AG09309 (cell line): ENCODE measurements at regions not wholly inside any gene's neighbourhood (a gene's known extent, or its start where the extent isn't known, plus 50 kb on each side); places are given as distances from the start of the nearest gene placed in this dataset.

Experiments used
- DNase-seq: peaks from one replicate; pipeline ENCODE4 v3.0.0-alpha.2; 2010; ENCODE audit warnings: low read depth
- H3K4me3 ChIP-seq: 2 replicates; pipeline ENCODE4 v1.5.1; 2011; ENCODE audit warnings: mild to moderate bottlenecking, low read depth, low read length, moderate library complexity; ENCODE audit not compliant: control insufficient read depth
- TF ChIP-seq, protein P1 (sequence below): IDR thresholded peaks from 2 replicates; pipeline ENCODE4 v1.5.1; 2011; ENCODE audit warnings: mild to moderate bottlenecking, low read depth, low read length, inconsistent platforms; ENCODE audit not compliant: insufficient read depth, control insufficient read depth; ENCODE audit errors: missing control alignments

GRCh38 chr1:58076258-58076657, 470.3 kb downstream of the OMA1 start:
- TF ChIP-seq, protein P1, sequence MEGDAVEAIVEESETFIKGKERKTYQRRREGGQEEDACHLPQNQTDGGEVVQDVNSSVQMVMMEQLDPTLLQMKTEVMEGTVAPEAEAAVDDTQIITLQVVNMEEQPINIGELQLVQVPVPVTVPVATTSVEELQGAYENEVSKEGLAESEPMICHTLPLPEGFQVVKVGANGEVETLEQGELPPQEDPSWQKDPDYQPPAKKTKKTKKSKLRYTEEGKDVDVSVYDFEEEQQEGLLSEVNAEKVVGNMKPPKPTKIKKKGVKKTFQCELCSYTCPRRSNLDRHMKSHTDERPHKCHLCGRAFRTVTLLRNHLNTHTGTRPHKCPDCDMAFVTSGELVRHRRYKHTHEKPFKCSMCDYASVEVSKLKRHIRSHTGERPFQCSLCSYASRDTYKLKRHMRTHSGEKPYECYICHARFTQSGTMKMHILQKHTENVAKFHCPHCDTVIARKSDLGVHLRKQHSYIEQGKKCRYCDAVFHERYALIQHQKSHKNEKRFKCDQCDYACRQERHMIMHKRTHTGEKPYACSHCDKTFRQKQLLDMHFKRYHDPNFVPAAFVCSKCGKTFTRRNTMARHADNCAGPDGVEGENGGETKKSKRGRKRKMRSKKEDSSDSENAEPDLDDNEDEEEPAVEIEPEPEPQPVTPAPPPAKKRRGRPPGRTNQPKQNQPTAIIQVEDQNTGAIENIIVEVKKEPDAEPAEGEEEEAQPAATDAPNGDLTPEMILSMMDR: no peak
- no peak for DNase-seq
- no peak overlapping the region for H3K4me3 ChIP-seq

GRCh38 chr1:58075188-58075578, 471.3 kb downstream of the OMA1 start:
- no peak overlapping the region for H3K4me3 ChIP-seq
- TF ChIP-seq, protein P1: no peak
- no peak for DNase-seq

- no peak overlapping the region for H3K4me3 ChIP-seq
- TF ChIP-seq, protein P1: no peak
- no peak for DNase-seq
Observed at GRCh38 chr1:58072450-58072849, 474.1 kb downstream of the OMA1 start.

- no peak for DNase-seq
- H3K4me3 ChIP-seq: no peak overlapping the region
- TF ChIP-seq, protein P1: no peak
Observed at GRCh38 chr1:58067082-58067481, 479.4 kb downstream of the OMA1 start.

DNA sequence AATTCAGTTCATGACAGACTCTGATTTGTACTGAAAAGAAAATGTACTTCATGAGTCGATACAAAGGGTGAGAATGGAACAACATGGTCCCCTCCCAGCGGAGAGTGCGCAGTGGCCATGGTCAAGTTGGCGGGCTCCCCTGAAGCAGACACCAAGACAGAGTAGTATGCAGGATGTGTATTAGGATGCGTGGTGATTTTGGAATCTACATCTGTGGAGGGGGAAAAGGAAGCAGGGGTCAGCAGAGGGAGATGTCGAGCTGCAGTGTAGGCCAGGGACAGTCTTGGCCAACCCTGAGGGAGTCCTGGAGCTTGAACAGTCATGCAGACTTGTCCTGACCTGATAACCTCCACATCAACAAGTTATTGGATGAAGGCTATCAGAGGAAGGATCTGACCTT, 481.0 kb downstream of the OMA1 start:
- no peak for DNase-seq
- no peak overlapping the region for H3K4me3 ChIP-seq
- TF ChIP-seq, protein P1: no peak

DNA sequence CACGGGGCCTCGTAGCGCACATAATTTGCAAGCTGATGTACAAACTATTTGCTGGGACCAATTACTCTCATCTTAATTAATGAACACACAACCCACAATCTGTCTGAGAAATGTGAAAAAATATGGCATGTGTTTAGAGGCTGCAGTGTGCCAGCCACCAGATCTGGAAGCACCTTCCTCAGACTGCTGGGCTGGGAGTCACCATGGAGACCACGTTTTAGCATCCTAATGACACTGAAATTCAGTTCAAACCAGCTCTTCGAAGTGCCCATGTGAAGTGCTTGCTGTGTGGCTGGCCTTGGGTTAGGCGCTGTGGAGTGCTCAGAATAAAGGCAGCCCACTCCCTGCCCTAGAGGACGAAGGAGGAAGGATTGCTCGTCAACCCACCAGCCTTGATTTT, 482.4 kb downstream of the OMA1 start:
- H3K4me3 ChIP-seq: no peak overlapping the region
- no peak for DNase-seq
- TF ChIP-seq, protein P1: no peak

- TF ChIP-seq, protein P1: no peak
Observed at GRCh38 chr1:58063095-58063494, 483.4 kb downstream of the OMA1 start.

More at GRCh38 chr1:58063095-58063494, 483.4 kb downstream of the OMA1 start:
- H3K4me3 ChIP-seq: no peak overlapping the region
- no peak for DNase-seq
